Activated naive CD8-positive, alpha-beta T cell treated with anti-CD3 and anti-CD28 coated beads, Interleukin-2, amount 50 U/mL, for 16 hours (primary cell): ENCODE measurements at regions not wholly inside any gene's neighbourhood (a gene's known extent, or its start where the extent isn't known, plus 50 kb on each side); places are given as distances from the start of the nearest gene placed in this dataset.

Experiments used
- DNase-seq: peaks from one replicate; pipeline ENCODE4 v3.0.0-alpha.2; 2020; ENCODE audit warnings: low read depth, low spot score

DNA sequence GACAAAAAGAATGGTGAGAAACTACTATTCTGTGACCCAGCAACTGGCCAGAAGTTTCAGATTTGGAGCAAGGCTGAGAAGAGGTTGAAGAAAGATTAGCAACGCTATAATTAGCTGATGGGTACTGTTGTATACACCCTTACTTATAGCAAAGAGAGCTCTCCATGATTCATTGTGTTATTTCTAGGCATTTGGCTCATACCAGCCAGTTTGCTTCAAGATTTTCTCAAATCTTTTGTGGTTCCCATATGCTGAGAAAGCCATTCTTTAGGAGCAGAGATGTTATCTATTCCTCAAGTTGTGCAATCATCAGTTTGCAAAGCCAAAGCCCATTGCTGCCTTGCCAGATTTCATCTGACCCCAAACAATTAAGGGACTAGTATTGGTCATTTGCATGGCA, 179.4 kb downstream of the ETS1 start:
- no peak for DNase-seq

DNA sequence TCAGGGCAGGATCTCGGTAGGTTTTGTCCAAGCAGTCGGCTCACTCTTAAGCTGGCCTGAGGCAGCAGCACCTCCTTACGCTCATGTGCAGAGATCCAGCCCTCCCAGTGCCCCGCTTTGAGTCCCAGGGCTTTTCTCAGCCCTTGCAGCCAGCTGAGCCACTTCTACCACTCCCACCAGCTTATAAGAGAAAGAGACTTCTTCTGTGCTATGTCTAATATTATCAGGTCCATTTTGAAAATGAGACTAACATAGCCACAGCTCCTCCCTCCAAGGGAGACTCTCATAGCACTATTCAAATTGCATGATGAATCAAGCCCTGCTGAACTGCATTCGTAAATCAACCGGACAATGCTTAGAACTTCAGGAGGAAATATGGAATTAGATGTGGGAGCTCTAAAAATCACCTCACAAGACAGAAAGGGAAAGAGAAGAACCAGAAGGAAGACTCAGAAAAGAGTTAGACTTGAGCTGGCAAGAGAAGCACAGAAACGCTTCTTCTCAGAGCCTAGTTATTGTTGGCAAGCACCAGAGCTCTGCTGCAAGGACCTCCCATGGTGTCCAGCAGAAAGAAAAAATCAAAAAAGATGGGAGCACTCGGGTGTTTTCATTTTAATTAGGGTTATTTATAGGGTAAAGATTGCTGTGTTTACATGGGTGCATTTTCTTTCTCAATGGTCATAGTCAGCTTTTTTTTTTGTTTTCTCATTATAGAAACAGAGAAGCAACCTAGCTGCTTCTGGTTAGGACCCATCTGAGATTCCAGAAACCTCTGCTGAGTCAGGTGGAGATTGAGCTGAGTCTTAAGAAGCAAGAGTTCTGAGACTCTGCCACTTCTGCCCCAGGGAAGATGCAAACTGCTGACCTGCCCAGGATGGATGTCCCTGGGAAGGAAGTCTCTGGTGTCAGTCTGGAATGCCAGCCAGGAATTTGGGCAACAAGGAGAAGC, 181.4 kb downstream of the ETS1 start:
- no peak for DNase-seq

DNA sequence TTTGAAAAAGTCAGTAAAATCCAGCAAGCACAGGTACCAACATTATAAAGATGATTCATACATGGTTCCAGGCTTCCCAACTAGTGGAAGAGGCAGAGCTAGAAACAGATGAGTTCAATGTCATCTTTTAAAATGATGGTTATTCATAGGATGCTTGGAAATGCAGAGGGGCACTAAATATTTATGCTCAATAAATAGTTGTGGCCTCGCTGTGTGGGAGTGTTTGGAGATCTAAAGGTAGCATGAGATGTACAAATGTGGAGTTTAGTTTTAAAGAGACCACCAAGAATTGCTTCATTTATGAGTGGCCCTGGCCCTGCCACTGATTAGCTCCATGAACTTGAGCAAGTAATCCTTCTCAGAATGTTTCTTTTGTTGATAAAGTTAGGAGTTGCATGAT, 182.2 kb downstream of the ETS1 start:
- DNase-seq, result no peak

DNA sequence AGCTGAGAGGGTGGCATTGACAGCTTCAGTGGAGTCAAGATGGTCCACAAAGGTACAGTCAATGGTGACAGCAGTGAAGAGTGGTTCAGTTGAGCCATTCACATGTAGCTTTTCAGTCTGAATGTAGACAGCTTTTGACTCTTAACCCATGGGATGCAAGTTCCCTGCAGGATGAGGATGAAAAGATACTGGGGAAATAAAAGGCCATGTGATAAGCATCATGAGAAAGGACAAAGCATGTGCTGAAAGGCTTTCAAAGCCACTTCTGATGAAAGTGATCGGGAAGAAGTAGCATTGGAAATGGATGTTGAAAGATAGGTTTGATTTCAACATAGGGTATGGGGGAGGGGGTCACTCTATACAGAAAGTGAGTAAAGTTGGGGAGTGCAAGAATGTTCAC, 182.9 kb downstream of the ETS1 start:
- no peak for DNase-seq

DNA sequence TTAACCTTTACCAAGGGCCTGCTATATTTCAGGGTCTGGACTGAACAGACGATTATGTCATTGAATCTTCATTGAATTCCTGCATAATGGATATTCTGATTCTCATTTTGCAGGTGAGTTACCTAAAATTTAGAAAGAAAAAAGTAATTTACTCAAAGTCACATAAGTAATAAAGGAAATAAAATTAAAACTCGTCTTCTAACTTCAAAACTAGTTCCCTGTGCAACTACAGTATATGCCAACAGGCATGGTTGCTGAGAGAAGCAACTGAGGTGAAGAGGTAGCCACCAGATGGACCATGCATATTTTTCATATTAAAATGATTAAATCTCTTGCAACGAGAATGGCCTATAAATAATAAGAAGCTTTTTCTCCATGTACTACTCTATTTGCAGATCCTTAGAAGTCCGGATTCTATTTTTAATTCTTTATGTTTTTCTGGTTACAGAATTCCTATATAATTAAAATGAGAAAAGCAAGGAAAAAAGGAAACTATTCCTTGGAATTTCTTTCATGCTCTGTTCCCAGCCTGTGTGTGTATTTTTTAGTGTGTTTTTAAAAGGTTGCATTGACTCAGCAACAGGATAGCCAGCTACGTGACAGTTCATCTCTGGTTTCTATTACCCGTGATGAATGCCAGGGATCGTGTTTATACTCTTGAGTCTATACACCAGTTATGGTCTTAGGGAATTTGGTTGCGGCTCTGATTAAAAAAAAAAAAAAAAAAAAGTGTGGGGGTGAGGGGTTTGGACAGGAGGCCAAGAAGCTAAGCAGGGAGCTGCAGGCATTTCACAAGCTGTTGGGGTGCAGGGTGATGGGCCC, 186.8 kb downstream of the ETS1 start:
- DNase-seq, result no peak

DNA sequence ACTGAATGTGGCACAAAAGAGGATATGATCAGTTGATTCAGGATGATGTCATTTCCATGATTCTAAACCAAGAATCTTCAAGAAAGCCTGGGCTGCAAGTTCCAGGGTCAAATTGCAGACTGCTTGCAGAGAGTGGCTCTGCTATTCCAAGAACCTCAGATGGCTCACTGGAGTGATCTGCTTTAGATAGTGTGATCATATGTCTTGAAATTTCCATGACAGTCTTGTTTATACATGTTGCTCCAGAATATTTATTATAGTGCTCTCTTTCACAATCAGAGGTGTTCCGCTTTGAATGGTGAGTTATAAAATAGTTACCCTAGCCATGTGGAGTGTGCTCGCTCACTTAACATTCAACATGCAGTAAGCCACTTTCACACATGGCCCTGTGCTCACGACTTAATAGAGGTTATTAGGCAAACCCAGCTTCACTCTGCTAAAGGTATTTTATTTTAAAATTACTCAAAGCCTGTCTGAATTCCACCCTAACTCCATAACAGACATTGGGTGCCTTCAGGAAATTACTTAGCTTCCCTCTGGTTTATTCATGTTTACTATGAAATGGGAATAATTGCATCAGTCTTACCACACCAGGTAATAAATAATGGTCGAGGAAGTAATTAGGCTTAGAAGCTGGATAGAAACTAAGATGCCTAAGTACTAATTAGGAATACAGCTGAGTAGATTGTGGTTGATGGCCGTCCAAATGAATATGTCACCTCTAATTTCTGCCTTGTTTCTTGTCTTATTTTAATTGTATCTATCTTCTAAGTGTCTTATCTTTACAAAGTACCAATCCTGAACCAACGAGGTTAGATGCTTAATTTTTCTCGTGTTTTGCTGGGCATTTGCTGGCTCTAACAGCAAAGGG, 187.9 kb downstream of the ETS1 start:
- no peak for DNase-seq

DNA sequence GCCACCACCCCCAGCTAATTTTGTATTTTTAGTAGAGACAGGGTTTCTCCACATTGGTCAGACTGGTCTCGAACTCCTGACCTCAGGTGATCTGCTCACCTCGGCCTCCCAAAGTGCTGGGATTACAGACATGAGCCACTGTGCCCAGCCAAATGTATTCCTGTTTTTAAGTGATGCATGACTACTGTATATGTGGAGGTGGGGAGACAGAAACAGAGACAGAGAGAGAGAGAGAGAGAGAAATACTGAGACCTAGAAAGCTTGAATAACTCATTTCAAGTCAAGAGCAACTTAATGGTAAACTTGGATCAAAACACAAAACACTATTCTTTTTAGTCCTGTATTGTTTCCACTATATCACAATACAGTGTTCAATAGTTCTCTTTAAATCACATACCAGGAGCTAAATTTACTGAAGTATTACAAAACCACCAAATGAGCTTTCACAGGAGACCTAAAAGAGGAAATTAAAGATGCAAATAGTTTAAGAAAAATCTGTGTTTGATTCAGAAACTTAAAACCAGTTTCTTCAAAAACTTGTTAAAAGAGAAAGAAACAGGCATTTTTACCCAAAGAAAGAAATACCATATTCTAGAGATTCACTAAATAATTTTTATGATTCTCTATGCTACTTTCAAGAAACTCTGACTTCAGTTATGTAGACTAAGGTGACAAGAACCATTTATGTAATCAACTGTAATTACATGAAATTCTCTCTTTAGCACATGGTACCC, 188.7 kb downstream of the ETS1 start:
- DNase-seq, result no peak

DNA sequence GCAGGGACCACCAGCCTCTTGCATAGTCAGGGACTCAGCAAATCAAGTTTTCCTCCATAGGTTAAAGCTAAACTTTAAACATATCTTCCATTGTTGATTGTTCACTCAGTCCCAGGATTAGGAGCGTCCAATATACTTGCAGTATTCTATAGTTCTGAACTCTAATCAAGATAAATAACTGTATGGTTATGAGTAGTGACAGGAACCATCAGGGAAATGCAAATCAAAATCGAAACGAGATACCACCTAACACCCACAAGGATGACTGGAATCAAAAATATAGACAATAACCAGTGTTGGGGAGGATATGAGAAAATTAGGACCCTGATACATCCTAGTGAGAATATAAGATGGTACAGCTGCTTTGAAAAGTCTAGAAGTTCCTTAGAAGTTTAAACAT, 190.0 kb downstream of the ETS1 start:
- DNase-seq, result no peak

DNA sequence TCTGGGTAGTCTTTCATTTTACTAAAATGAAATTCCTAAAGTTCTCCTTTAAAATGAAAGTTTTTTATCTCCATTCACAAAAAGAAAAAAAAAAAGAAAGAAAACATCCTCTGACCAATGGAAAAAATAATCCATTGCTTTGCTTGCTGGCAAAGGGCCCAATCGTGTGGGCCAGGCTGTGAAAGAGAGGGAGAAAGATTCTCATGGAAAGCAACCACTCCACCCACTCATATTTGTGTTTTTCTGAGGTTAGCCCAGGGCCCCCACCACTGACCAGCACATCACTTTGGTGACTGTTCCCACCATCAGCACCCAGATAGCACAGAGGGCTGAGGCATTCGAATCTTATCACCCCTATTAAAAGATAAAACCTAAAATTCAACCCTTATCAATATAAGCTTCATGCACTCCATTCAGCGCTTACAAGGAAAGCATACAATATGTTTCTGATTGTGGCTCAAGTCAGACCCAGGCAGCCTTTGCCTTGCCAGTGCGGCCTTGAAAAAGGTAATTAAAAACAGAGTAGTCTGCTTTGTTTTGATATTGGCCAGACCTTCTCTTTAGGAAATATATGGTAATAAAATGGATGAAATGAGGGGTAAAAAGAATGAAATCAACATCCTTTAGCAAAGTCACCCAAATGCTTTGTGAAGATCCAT, 192.8 kb downstream of the ETS1 start:
- DNase-seq, result no peak

DNA sequence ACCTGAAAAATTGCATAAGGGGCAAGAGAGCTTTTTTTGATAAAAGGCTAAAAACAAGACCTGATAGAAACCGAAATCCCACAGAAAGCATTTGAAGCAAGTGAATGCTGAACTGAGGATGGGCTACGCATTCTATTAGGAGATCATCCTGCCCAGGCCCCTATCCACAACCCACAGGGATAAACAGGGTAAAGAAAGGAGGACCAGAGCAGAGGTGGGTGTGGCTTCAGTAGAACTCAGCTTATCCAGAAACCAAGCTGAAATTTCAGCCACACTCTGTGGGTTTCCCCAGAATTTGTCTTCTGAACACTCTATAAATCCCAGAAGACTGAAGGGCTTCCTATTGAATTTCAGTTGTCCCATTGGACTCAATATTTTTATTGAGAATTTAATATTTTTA, 195.1 kb downstream of the ETS1 start:
- DNase-seq, result no peak

DNA sequence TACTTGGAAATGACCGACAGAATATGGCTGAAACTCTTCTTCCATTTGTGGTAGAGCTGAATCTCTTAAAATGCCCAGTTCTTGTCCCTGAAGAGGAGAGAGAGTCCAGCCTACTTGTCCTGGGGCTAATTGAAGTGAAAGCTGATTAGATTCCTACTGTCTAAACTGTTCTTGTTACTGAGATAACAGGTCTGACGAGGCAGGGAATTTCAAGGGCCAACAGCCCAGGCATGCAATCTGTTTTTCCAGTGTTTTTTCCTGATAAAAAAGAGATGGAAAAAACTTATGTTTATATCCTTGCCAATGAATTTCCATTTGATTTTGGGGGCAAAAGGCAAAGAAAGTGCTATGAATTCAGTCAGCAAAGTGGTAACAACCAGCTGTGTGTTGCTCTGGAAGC, 195.5 kb downstream of the ETS1 start:
- no peak for DNase-seq

DNA sequence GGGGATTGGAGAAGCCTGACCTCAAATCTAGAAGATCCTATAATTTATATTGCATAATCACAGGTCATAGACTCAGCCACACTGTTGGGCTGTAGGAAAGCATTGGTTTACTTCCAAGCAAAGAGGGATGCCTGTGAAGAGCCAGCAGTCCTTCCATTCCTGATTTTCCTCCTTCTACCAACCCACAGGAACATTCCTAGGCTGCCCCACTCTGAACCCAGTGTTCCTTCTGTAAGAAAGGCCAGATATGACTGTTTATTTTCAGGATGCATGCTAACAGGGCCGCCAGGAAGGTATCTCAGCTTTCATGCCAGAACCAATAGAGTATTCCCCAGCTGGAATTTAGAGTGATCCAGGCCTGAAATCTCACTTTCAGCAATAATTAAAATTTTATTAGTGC, 197.1 kb downstream of the ETS1 start:
- no peak for DNase-seq

DNA sequence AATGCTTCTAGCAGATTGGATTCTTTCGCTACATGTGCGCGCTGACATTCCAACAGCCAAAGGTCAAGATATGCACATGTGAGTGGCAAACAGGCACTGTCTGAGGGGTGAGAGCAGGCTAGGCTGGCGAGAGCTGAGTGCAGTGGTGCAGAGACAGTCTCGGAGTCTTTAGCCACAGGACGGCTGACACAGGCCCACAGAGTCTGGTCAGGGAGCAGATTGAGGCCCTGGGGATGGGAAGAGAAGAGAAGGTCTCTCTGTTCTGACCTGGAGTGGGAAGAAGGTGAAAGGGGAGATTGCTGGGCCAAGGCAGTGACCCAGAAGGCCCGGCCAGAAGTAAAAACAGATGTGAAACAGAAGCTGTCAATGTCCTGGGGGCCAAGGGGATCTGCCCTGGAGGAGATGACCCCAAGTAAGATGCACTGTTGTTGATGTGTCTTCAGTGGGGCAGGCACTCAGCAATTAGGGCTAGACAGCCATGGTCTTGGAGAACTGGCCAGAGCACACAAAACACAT, 197.8 kb downstream of the ETS1 start:
- DNase-seq, result no peak

DNA sequence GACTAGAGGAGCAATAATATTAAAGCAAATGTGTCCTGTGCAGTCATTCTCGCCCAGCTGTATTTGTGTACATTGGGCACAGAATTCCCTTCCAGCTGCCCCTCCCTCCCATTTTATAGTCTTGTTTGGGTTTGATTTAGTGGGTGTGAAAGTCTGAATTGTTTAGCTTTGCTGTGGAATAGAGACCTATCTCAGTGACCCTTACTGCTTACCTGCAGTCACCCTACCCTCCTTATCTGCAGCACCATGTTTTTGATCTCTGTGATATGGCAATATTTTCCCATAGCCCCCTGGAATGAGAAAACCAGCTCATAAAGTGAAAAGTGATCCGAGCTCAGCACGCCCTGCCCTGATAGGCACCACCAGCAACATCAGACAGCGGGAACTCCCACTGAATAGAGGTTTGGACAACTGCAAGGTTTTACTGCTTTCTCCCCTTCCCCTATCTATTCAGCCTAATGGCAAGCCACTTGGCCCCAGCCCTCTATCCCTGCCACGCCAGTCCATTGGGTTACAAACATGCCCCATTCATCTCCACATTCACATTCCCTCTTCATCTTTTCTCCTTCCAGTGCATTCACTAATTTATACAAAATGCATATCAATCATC, 199.0 kb downstream of the ETS1 start:
- DNase-seq, result no peak

DNA sequence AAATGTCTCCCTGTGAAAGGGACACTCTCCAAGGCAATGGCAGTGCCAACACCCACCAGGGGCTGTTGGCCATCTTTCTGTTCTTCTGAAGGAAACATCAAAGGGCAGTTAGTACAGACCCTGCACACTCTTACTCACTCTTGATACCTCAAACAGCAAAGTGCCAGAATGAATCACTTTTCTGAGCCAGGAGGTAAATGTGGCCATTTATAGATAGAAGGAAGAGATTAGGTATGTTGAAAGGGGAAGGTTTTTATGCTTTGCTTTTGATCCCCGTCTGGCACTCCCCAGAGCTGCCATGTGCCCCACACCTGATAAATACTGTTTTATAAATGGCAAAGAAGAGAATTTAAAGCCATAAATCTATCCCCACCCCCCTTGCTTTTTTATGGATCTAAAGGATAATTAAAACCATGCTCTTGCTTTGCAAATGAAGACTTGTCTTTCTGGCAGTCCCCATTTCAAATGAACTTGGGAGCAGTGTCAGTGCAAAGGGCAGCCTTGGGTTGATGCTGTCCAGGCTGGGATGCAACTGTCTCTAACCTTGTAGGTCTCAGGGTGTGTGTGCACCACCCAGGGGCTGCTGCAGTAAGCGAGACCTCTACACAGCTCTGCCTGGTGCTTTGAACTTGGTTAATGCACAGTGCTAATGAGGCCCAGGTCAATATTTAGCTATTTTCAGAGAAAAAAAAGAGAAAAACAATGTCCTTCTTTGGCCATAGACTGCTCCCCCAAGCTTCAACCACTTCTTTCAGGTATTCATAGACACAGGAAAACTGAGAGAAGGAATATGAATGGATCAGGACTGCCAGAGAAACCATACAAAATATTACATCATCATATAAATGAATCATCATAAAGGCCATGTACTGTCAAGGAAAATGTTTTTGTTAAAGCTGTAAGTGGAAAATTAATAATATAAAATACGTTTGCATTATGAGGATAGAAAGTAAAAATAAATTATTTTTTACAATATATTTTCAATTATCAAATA, 207.5 kb downstream of the ETS1 start:
- no peak for DNase-seq

DNA sequence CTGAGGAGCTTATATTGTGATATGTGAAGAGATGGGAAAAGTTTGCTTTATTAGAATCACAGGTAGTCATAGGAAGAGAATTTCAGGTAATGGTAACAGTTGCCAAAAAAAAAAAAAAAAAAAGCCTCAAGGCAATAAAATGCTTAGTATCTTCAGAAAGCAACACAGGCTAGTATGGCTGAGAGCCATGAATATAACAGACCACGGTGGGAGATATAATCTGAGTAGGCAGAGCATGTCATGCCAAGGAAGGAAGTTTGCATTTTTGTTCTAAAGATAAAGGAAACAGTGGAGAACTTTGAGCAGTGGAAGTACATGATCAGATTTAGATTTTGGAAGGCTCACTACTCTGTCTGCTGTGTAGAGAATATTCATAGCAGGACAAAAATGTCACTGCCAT, 211.4 kb downstream of the ETS1 start:
- no peak for DNase-seq

DNA sequence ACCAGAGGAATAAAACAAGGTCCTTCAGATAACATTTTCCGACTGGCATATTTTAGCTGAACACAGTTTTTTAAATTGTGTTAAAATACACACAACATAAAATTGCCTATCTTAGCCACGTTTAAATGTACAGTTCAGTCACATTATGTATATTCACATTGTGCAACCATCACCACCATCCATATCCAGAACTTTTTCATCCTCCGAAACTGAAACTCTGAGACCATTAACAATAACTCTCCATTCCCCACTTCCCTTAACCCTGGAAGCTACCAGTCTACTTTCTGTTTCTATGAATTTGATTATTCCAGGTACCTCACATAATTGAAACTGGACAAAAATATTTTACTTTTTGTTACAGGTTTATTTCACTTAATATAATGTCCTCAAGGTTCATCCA, 213.3 kb downstream of the ETS1 start:
- no peak for DNase-seq

DNA sequence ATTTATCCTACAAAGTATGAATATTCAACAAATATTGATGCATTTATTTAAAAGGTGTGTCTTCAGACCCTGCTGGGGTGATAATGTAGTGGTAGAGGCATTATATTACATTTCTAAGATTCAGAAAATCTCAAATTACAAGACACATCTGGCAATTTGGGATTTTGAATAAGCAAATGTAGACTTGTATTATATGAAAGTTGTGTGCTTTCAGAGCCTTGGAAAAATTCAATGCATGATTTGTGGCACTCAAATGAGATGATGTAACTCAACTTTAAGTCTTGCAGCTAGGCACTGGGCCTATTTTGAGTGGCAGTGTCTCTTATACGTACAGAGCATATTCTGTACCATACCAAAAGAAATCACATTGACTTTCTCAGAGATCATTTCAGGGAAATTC, 214.4 kb downstream of the ETS1 start:
- DNase-seq, result no peak

DNA sequence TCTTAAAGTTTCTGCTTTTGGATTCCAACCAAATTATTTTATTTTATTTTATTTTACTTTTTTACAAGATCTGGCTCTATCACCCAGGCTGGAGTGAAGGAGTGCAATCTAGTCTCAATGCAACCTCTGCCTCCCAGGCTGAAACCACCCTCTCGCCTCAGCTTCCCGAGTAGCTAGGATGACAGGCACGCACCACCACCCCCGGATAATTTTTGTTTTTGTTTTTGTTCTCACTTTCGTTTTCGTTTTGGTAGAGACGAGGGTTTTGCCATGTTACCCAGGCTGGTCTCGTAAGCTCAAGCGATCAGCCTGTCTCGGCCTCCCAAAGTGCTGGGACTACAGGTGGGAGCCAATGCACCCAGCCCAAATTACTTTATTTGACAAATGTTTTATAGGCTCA, 219.8 kb downstream of the ETS1 start:
- no peak for DNase-seq
